ENCODE measurements at regions not wholly inside any gene's neighbourhood (a gene's known extent, or its start where the extent isn't known, plus 50 kb on each side); places are given as distances from the start of the nearest gene placed in this dataset.

GRCh38 chr5:96243203-96243602, 189.8 kb downstream of the PCSK1 start:
- DNase-seq (ENCODE audit: low read depth, low spot score) (no peak), FAIRE-seq (no peak), ATAC-seq (no peak)
- no peaks in the 10 kb centered on the region for H3K36me3 ChIP-seq (ENCODE audit: control insufficient read depth in 2 of 2, insufficient read depth in 2 of 2, low read length in 1 of 2)
- POLR2A ChIA-PET = no interaction called here
- no peaks in the 10 kb centered on the region for H3K79me2 ChIP-seq (ENCODE audit: control insufficient read depth, insufficient read depth, low read length)
- H4K20me1 ChIP-seq (ENCODE audit: control insufficient read depth, insufficient read depth) = no peaks in the 10 kb centered on the region
- WGBS (ENCODE audit: insufficient coverage, insufficient replicate concordance, low lambda C conversion rate, missing lambda C conversion rate) = 29% methylated on average over 1 of the region's 1 CpG
- TF ChIP-seq MTA2 (IDR thresholded peaks at IDR 0.05; ENCODE audit: low read depth) = no peak
- TF ChIP-seq PML (IDR thresholded peaks at IDR 0.05; ENCODE audit: low read length) = no peak
- no peak for TF ChIP-seq STAT1 (conservative IDR thresholded peaks at IDR 0.05)
- CTCF ChIA-PET = interaction anchor here (0.7 kb wide), 1 partner anchor 159 kb away, joined by 3 read pairs; no protein-coding TSS in a partner anchor
- no peak overlapping the region for H2AFZ ChIP-seq (ENCODE audit: control insufficient read depth, low read depth, low read length)
- no peak overlapping the region for H3K4me3 ChIP-seq
- H3K9me3 ChIP-seq (replicated peaks; ENCODE audit: control insufficient read depth, insufficient read depth, low read length) = no peaks in the 10 kb centered on the region
- SMC1A ChIA-PET (ENCODE audit: uncharacterized antibody, unreplicated experiment) = interaction anchor here (0.6 kb wide), 1 partner anchor 366 kb away, joined by 3 read pairs; no protein-coding TSS in a partner anchor
- in situ Hi-C loops (cut with MboI) = no loop called here
- intact Hi-C loops (cut with micrococcal nuclease; ENCODE audit: unreplicated experiment) = no loop called here
- no peaks in the 10 kb centered on the region for H3K27me3 ChIP-seq (replicated peaks in 1 of 2; ENCODE audit: control insufficient read depth in 2 of 2, insufficient read depth in 2 of 2, low read length in 1 of 2)
- no peak overlapping the region for H3K9ac ChIP-seq (ENCODE audit: control insufficient read depth, insufficient read depth, low read length)
- no peak overlapping the region for H3K27ac ChIP-seq (ENCODE audit: control insufficient read depth, insufficient read depth)
- H3K4me2 ChIP-seq (ENCODE audit: control insufficient read depth, insufficient read depth) = no peak overlapping the region
- RAD21 ChIA-PET (ENCODE audit: unreplicated experiment) = no interaction called here
- BruUV-seq (replicated peaks) = no TSS peak
- H3K4me1 ChIP-seq (ENCODE audit: control insufficient read depth, insufficient read depth, low read length) = no peaks in the 10 kb centered on the region

- POLR2A ChIA-PET = no interaction called here
- RAD21 ChIA-PET (ENCODE audit: unreplicated experiment) = no interaction called here
- H3K4me1 ChIP-seq (ENCODE audit: control insufficient read depth, insufficient read depth, low read length) = no peaks in the 10 kb centered on the region
- no peak overlapping the region for H3K4me3 ChIP-seq
- in situ Hi-C loops (cut with MboI) = no loop called here
- no peaks in the 10 kb centered on the region for H3K36me3 ChIP-seq (ENCODE audit: control insufficient read depth in 2 of 2, insufficient read depth in 2 of 2, low read length in 1 of 2)
- FAIRE-seq (no peak), DNase-seq (ENCODE audit: low read depth, low spot score) (no peak), ATAC-seq (no peak)
- no peak overlapping the region for H2AFZ ChIP-seq (ENCODE audit: control insufficient read depth, low read depth, low read length)
- H3K9ac ChIP-seq (ENCODE audit: control insufficient read depth, insufficient read depth, low read length) = no peak overlapping the region
- intact Hi-C loops (cut with micrococcal nuclease; ENCODE audit: unreplicated experiment) = no loop called here
- SMC1A ChIA-PET (ENCODE audit: uncharacterized antibody, unreplicated experiment) = no interaction called here
- no TSS peak for BruUV-seq (replicated peaks)
- H3K27me3 ChIP-seq (replicated peaks in 1 of 2; ENCODE audit: control insufficient read depth in 2 of 2, insufficient read depth in 2 of 2, low read length in 1 of 2) = no peaks in the 10 kb centered on the region
- TF ChIP-seq POLR2AphosphoS5 (IDR thresholded peaks at IDR 0.05; ENCODE audit: low read length) = no peak
- TF ChIP-seq NFYA (IDR thresholded peaks at IDR 0.05; ENCODE audit: borderline replicate concordance, low read depth, low read length) = no peak
- no peak for TF ChIP-seq RB1 (IDR thresholded peaks at IDR 0.05; ENCODE audit: borderline replicate concordance)
- no peak for TF ChIP-seq ZNF274 (IDR thresholded peaks at IDR 0.05; ENCODE audit: insufficient read depth, insufficient read length)
- TF ChIP-seq ZNF592 (IDR thresholded peaks at IDR 0.05) = no peak
- no peak for TF ChIP-seq ZBTB33 (IDR thresholded peaks at IDR 0.05)
- TF ChIP-seq CHD4 (IDR thresholded peaks at IDR 0.05) = no peak
- TF ChIP-seq RUNX3 (IDR thresholded peaks at IDR 0.05; ENCODE audit: low read length) = no peak
- CTCF ChIA-PET = no interaction called here
- H3K4me2 ChIP-seq (ENCODE audit: control insufficient read depth, insufficient read depth) = no peak overlapping the region
- H4K20me1 ChIP-seq (ENCODE audit: control insufficient read depth, insufficient read depth) = no peaks in the 10 kb centered on the region
- H3K79me2 ChIP-seq (ENCODE audit: control insufficient read depth, insufficient read depth, low read length) = no peaks in the 10 kb centered on the region
- H3K27ac ChIP-seq (ENCODE audit: control insufficient read depth, insufficient read depth) = no peak overlapping the region
- no peaks in the 10 kb centered on the region for H3K9me3 ChIP-seq (replicated peaks; ENCODE audit: control insufficient read depth, insufficient read depth, low read length)
- 0% methylated on average over 1 of the region's 1 CpG for WGBS (ENCODE audit: insufficient coverage, insufficient replicate concordance, low lambda C conversion rate, missing lambda C conversion rate)
Observed at GRCh38 chr5:96242571-96242970, 190.5 kb downstream of the PCSK1 start.
